H1 (cell line): ENCODE measurements at regions not wholly inside any gene's neighbourhood (a gene's known extent, or its start where the extent isn't known, plus 50 kb on each side); places are given as distances from the start of the nearest gene placed in this dataset.

Experiments
- ATF2 ChIP-seq: IDR thresholded peaks from 2 replicates; pipeline ENCODE4 v1.6.1; 2012; ENCODE audit warnings: low read length, inconsistent platforms
- EP300 ChIP-seq, 2 experiments: IDR thresholded peaks; 1 replicate in 1 of 2; 2 replicates in 1 of 2; pipeline ENCODE4 v1.6.1; 2011 to 2012; ENCODE audit warnings: low read depth in 2 of 2, low read length in 2 of 2, mild to moderate bottlenecking in 2 of 2, borderline replicate concordance in 1 of 2, inconsistent platforms in 1 of 2, moderate library complexity in 1 of 2
- MAX ChIP-seq: IDR thresholded peaks from 2 replicates; pipeline ENCODE4 v1.6.1; 2012; ENCODE audit warnings: inconsistent platforms

GRCh38 chr12:24127919-24128721, 178.7 kb upstream of the SOX5 start:
- TF ChIP-seq ATF2 (no peak), MAX (no peak), EP300 (IDR thresholded peaks at IDR 0.05; ENCODE audit: borderline replicate concordance in 1 of 2, low read depth in 2 of 2, low read length in 2 of 2) (no peak)
